ENCODE measurements at regions not wholly inside any gene's neighbourhood (a gene's known extent, or its start where the extent isn't known, plus 50 kb on each side); places are given as distances from the start of the nearest gene placed in this dataset.

DNA sequence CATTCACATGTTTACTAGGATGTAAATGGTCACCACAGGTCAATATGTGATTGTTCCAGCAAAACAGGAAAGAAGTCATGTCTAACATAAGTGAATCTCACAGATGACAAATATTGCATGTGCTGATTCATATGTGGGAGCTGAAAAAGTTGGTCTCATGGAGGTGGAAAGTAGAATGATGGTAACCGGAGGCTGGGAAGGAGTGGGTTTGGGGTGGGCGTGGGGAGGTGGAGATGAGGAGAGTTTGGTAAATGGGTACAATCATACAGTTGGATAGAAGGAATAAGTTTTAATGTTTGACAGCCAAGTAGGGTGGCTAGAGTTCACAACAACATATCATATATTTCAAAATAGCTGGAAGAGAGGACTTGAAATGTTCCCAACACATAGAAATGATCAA is 83.8 kb upstream of the RANBP3L start:
- TF ChIP-seq RBBP5 (conservative IDR thresholded peaks at IDR 0.05), result no peak
- TF ChIP-seq, protein P1, sequence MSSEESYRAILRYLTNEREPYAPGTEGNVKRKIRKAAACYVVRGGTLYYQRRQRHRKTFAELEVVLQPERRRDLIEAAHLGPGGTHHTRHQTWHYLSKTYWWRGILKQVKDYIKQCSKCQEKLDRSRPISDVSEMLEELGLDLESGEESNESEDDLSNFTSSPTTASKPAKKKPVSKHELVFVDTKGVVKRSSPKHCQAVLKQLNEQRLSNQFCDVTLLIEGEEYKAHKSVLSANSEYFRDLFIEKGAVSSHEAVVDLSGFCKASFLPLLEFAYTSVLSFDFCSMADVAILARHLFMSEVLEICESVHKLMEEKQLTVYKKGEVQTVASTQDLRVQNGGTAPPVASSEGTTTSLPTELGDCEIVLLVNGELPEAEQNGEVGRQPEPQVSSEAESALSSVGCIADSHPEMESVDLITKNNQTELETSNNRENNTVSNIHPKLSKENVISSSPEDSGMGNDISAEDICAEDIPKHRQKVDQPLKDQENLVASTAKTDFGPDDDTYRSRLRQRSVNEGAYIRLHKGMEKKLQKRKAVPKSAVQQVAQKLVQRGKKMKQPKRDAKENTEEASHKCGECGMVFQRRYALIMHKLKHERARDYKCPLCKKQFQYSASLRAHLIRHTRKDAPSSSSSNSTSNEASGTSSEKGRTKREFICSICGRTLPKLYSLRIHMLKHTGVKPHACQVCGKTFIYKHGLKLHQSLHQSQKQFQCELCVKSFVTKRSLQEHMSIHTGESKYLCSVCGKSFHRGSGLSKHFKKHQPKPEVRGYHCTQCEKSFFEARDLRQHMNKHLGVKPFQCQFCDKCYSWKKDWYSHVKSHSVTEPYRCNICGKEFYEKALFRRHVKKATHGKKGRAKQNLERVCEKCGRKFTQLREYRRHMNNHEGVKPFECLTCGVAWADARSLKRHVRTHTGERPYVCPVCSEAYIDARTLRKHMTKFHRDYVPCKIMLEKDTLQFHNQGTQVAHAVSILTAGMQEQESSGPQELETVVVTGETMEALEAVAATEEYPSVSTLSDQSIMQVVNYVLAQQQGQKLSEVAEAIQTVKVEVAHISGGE (CRISPR knock-in tag; IDR thresholded peaks at IDR 0.05), result no peak
- TF ChIP-seq, protein P2, sequence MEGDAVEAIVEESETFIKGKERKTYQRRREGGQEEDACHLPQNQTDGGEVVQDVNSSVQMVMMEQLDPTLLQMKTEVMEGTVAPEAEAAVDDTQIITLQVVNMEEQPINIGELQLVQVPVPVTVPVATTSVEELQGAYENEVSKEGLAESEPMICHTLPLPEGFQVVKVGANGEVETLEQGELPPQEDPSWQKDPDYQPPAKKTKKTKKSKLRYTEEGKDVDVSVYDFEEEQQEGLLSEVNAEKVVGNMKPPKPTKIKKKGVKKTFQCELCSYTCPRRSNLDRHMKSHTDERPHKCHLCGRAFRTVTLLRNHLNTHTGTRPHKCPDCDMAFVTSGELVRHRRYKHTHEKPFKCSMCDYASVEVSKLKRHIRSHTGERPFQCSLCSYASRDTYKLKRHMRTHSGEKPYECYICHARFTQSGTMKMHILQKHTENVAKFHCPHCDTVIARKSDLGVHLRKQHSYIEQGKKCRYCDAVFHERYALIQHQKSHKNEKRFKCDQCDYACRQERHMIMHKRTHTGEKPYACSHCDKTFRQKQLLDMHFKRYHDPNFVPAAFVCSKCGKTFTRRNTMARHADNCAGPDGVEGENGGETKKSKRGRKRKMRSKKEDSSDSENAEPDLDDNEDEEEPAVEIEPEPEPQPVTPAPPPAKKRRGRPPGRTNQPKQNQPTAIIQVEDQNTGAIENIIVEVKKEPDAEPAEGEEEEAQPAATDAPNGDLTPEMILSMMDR (IDR thresholded peaks at IDR 0.05 in 2 of 3, conservative IDR thresholded peaks at IDR 0.05 in 1 of 3; ENCODE audit: control insufficient read depth in 2 of 3, extremely low read depth in 1 of 3, insufficient read depth in 1 of 3, low read depth in 3 of 3, low read length in 3 of 3), result no peak
- Histone ChIP-seq H3K79me2 (ENCODE audit: control insufficient read depth, insufficient read depth, low read length) (no peaks in the 10 kb centered on the region), H3K4me3 (no peak overlapping the region), H2AFZ (ENCODE audit: control insufficient read depth, low read depth, low read length) (no peak overlapping the region), H3K9ac (ENCODE audit: control insufficient read depth, insufficient read depth, low read length) (no peak overlapping the region), H3K9me3 (replicated peaks; ENCODE audit: control insufficient read depth, insufficient read depth, low read length) (no peaks in the 10 kb centered on the region), H3K4me2 (ENCODE audit: control insufficient read depth, insufficient read depth) (no peak overlapping the region), H3K36me3 (ENCODE audit: control insufficient read depth in 2 of 2, insufficient read depth in 2 of 2, low read length in 1 of 2) (no peaks in the 10 kb centered on the region), H3K27me3 (replicated peaks in 1 of 2; ENCODE audit: control insufficient read depth in 2 of 2, insufficient read depth in 2 of 2, low read length in 1 of 2) (no peaks in the 10 kb centered on the region), H3K27ac (ENCODE audit: control insufficient read depth, insufficient read depth) (no peak overlapping the region), H3K4me1 (ENCODE audit: control insufficient read depth, insufficient read depth, low read length) (no peaks in the 10 kb centered on the region), H4K20me1 (ENCODE audit: control insufficient read depth, insufficient read depth) (no peaks in the 10 kb centered on the region)
- 55% methylated on average over 2 of the region's 2 CpGs for WGBS (ENCODE audit: insufficient coverage, insufficient replicate concordance, low lambda C conversion rate, missing lambda C conversion rate)
- no TSS peak for BruUV-seq (replicated peaks)
- ATAC-seq, result no peak
- ChIA-PET SMC1A (ENCODE audit: uncharacterized antibody, unreplicated experiment) (no interaction called here), POLR2A (no interaction called here), CTCF (no interaction called here), RAD21 (ENCODE audit: unreplicated experiment) (no interaction called here)
- FAIRE-seq, result no peak
- intact Hi-C loops (cut with micrococcal nuclease; ENCODE audit: unreplicated experiment) (no loop called here), in situ Hi-C loops (cut with MboI) (no loop called here)
- DNase-seq (ENCODE audit: low read depth, low spot score), result no peak
